Fibroblast of the conjunctiva (primary cell): ENCODE measurements at regions not wholly inside any gene's neighbourhood (a gene's known extent, or its start where the extent isn't known, plus 50 kb on each side); places are given as distances from the start of the nearest gene placed in this dataset.
"Not testable (repeated sequence)": the region's sequence is repeated elsewhere in the genome, so short reads cannot be mapped to it uniquely, and the experiment has no call there.

Source experiments
- DNase-seq: peaks from one replicate; pipeline ENCODE4 v3.0.0-alpha.2; 2010; ENCODE audit warnings: low read depth

DNA sequence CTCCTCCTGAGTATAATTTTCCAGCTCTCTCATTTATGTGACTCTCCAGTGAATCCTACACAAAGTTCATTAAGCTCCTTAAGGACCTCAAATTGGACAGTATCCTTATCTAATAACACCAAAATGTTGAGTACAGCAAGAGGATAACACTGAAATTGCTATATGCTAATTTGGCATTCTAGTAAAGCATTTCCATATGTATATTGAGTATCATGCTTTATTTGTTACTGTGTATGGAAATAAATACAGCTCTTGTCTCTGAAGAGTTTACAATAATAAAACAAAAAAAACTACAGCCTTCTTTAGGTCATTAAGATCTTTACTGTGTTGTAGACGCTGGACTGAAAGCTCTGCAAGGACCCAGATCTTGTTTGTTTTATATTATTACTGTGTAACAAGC is 1341.3 kb downstream of the ROBO1 start:
- DNase-seq, result no peak

DNA sequence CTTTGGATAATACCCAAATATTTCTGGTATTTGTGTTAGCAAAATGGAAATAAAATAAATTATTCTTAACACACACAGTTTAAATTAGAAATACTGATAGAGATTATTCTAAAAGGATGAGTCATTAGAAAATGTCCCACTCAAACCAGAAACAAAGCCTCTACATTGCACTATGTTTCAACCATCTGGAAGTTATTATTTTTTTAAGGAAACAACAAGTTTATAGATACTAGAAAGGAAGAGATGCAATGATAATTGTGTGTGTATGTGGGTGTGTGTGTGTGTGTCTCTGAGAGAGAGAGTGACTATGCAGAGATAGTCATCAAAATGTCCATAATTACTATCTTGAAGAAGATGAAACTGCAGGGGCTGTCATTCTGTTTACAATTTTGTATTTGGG is 1340.5 kb downstream of the ROBO1 start:
- DNase-seq, result peak; percentile 20

DNA sequence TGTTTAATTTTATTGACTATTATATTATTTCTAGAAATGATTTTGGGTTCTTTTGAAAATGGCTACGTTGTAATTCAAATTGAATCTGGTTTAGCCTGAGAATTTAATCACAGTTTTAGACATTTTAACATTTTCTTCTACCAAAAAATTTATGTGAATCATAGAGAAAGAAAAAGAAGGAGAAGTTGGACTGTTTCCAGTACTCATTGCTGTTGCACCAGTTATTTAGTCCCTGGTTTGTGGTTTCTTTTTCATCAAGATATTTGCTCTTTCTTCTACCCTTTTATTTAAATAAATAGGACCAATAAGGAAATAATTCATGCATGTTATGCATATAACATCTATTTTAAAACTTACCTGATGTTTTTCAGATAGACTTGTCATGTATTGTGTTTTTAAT is 1337.1 kb downstream of the ROBO1 start:
- DNase-seq, result no peak

- DNase-seq, result no peak
Observed at GRCh38 chr3:78434801-78435200, 1333.0 kb downstream of the ROBO1 start.

DNA sequence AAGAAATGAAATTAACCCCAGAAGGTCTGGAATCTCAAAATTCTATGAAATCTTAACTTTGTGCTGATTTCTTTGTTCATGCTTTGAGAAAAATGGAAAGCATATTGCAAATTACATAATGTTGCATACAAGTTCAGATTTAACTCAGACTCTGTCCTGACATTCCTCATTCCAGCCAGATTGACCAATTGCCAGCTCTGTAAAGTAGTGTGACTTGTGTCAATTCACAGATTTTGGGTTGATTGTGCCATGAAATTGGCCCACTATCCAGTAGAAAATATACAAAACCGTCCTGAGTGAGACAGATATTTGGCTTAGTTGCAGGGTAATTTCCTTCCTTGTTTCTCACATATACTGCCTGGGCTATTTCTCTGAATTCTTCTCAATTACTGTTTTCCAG is 1312.6 kb downstream of the ROBO1 start:
- DNase-seq, result no peak

GRCh38 chr3:78455712-78456433 is 1311.9 kb downstream of the ROBO1 start:
- DNase-seq, result no peak

GRCh38 chr3:78459796-78460195 is 1308.0 kb downstream of the ROBO1 start:
- no peak for DNase-seq

DNA sequence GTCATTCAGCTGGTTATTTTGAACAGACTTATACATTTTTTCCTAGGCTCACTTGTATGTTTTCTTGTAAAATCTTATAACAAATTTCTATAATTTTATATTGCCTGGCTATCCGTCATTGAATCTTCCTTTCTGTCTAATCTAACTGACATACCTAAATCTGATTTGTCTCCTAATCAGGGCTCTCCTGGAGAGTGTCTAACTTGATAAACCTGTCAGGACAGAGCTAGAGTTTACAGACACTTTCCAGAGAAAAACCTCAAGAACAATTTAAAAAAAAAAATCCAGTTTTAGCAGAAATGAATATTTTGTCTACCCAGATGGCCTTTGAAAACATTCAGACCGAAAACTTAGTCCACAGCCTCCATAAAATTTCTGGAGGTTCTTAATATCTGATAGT is 1305.8 kb downstream of the ROBO1 start:
- DNase-seq, result no peak

- no peak for DNase-seq
Observed at GRCh38 chr3:78476076-78476475, 1291.7 kb downstream of the ROBO1 start.

GRCh38 chr3:78481050-78481449 is 1286.7 kb downstream of the ROBO1 start:
- no peak for DNase-seq

- DNase-seq, result no peak
Observed at GRCh38 chr3:78483090-78483489, 1284.7 kb downstream of the ROBO1 start.

- no peak for DNase-seq
Observed at GRCh38 chr3:78494851-78495250, 1272.9 kb downstream of the ROBO1 start.

DNA sequence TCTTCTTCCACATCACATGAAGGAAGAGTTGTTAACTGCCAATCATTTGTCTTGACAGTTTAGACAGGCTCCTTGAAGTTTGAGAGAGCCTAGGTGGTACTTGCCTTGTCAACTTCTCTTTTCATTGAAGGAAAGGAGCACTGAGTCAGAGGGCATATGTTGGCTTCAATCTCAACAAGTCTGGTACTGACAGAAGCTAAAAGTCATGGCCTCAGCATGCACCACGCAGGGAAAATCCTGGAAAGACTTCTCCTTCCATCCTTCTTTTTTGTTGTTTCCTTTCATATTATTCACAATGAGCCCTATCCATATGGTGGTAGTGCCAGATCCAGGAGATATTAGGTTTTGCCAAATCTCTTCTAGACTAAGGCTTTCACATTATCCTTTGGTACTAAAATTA is 1272.5 kb downstream of the ROBO1 start:
- no peak for DNase-seq

- no peak for DNase-seq
Observed at GRCh38 chr3:78496501-78496900, 1271.3 kb downstream of the ROBO1 start.

DNA sequence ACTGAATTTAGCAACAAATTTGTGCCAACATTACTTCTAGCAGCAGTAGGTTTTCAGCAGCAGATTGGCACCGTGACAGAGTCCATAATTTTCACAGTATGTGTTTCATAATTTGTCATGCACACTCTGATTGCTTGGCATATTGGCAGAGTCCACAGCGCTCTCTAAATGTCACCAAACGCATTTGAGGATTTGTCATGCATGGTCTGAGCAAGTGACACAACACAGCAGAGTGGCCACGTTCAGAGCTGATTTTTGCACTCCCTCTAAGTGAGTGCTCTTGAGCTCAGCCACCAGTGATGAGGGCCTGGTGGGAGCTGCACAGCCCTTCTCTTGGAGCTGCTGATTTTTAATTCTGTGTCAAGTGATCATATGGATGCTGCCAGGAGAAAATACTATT is 1270.8 kb downstream of the ROBO1 start:
- no peak for DNase-seq

- no peak for DNase-seq
Observed at GRCh38 chr3:78497767-78498166, 1270.0 kb downstream of the ROBO1 start.

DNA sequence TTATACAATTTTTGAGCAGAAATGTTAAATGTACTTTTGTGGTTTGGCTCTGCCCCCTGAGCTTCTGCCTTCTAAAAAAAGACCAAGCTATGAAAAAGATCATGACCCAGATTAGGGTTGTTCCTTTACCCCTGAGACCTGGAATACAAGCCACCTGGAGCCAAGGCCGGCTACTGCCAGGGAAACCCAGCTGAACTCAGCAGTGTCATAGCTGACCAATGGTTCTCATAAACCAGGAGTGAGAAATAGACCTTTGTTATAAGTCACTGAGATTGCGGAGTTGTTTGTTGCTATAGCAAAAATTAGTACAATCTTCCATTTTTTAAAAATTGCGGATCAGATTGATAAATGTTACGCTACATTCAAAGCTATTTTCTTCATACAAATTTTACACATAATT is 1261.7 kb downstream of the ROBO1 start:
- no peak for DNase-seq

GRCh38 chr3:78506581-78507195 is 1261.1 kb downstream of the ROBO1 start:
- no peak for DNase-seq

DNA sequence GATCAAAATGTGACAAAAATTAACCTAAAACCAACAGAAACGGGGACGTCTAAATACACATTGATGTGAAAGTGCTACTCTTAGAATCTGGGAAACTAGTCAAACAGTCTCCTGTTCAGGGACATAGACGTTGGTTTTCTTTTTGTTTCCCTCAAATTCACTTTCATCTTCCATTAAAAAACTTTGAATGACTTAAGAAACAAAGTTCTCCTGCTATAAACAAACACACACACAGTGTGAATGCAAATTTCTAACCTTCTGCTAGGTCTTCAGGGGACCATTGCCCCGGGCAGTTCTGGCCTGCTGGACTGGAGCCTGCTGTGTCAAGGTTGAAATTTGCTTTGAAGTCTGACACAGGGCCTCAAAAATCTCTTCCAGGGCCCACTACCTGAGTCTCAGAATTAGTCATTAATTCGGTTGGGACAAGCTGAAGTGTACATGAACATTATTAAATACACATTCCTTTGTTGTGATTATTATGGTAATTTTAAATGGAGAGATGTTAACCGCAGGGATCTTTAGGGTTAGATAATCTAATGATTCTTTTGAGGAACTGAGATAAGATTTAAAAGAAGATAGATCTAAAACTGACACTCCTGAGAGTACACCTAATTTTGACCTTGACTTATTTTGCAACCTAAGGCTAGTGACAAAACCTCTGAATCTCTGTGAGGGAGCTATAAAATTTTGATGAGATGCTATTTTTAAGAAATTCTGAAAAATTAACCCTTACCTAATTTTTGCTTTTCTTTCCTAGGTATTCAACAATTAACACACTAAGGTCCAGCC is 1260.4 kb downstream of the ROBO1 start:
- DNase-seq, result no peak

DNA sequence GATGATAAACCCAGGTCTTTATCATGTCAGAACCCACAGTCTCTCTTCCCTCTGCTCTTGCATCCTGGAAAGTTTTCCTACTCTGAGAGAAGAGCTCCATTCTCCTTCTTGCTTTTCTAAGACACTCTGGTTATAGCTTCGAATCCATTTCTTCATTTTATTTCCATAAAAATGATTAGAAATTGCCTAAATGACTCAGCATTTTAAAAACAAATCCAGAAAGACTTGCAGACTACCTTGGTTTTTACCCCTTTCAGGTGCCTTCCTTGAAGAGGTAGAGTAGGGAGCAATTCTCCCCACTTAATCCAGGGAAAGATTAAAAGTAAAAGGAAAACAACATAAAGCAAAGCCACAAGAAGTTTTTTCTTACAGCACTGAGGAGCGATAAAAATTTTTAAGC is 1256.0 kb downstream of the ROBO1 start:
- no peak for DNase-seq

DNA sequence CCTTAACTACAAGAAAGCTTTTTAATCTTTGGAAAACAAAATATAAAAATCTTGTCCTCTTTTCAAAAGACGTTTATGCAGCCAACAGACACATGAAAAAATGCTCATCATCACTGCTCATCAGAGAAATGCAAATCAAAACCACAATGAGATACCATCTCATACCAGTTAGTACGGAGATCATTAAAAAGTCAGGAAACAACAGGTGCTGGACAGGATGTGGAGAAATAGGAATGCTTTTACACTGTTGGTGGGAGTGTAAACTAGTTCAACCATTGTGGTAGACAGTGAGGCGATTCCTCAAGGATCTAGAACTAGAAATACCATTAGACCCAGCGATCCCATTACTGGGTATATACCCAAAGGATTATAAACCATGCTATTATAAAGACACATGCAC is 1255.0 kb downstream of the ROBO1 start:
- DNase-seq, result not testable (repeated sequence)

DNA sequence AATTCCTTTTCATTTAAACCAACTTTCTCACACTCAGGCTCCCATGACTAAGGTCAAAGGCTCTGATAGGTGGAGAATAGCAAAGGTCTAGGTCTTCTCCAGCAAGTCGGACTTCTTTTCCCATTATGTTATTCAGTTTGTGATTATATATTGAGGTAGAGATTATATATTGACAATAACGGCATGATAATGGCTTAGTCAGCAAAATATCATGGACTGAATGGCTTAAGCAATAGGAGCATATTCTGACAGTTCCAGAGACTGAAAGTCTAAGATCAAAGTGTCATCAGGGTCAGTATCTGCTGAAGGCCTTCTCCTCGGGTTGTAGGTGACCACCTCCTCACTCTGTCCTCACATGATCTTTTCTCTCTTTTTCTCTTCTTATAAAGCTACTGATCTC is 1251.4 kb downstream of the ROBO1 start:
- DNase-seq, result no peak

- DNase-seq, result no peak
Observed at GRCh38 chr3:78516937-78517336, 1250.9 kb downstream of the ROBO1 start.
